HG03025 (cell line): ENCODE measurements at regions not wholly inside any gene's neighbourhood (a gene's known extent, or its start where the extent isn't known, plus 50 kb on each side); places are given as distances from the start of the nearest gene placed in this dataset.

Source experiments
- ATAC-seq: cut with Tn5 transposase; IDR thresholded peaks from one replicate; pipeline ENCODE4 v1.9.1; 2021; ENCODE audit warnings: mild to moderate bottlenecking, moderate library complexity; ENCODE audit not compliant: unreplicated experiment, low FRiP score

GRCh38 chr2:66836851-66837250 is 401.9 kb downstream of the MEIS1 start:
- no peak for ATAC-seq

DNA sequence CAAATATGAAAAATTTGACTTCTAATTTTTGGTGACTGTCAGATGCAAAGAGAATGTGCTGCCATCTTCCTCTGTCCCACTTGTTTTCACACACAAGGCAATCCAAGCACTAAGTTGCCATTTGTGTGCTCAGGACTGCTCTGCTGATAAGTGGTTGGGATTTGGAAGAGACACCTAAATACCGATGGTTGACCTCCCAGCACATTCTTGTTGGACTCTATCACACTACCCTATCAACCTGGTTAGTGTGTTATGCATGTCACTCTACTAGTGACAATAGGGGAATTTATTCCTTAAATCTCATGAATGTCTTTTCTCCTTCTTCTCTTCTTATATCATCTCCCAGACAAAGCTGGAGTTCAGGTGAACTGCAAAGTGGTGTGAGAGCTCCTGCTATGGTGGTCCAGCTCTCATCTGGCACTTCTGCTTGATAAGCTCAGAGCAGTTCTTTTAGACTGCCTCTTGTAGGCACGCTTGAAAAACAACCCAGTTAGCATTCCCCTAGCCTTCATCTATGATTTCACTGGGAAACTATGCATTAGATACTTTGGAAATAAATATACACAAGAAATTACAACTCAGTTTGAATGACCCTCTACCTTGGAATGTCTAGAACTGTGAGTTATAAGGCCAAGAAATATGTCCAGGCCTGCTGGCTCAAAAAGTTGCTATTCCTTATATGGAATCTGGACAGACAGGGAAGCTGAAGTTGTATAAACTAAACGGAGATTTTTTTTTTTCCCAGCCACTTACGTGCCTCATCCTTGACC is 404.8 kb downstream of the MEIS1 start:
- ATAC-seq = no peak

DNA sequence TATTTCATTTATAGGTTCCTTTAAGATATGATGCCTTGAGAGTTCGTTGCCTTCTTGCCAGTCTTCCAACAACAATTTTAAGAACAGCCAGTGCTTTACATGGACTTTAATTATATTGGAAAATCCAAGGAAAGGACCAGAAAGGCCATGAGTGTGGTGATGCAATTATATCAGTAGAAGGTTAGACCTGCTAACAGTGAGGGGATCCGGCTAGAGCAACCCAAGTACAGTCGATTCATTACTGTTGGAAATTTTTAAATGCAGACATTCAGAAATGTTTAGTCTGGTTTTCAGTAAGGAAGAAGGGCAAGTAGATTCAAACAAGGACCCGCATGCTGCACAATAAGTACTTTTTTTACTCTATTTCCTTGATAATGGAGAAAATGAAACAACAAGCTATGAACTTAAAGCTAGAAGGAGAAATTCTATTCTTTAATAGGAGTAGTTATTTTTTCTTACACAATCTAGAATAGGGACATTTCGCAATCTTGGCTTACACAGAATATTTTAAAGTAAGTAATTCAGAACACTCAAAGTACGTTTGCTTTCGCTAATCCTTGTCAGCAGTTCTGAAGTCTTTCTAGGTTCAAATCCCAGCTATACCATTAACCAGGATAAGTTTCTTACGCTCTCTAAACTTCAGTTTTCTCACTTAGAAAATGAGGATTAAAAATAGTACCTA is 405.5 kb downstream of the MEIS1 start:
- ATAC-seq = no peak

DNA sequence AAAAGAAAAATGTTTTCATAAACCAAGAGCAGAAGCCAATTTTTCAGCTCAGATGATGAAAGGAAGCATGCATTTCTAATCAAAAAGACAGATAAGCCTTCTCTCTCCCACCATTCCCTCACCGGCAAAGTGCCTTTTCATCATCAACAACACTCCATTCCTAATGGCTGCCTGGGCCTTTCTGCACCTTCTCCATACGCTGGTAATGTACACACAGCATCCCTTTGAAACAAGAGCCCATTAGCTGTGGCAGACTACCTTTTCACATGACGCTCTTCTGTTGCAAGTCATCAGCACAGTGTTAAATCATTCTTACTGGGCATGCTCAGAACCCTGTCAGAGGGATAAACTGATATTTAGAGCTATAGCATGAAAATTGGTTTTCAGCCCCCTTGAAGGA is 408.9 kb downstream of the MEIS1 start:
- ATAC-seq = no peak

DNA sequence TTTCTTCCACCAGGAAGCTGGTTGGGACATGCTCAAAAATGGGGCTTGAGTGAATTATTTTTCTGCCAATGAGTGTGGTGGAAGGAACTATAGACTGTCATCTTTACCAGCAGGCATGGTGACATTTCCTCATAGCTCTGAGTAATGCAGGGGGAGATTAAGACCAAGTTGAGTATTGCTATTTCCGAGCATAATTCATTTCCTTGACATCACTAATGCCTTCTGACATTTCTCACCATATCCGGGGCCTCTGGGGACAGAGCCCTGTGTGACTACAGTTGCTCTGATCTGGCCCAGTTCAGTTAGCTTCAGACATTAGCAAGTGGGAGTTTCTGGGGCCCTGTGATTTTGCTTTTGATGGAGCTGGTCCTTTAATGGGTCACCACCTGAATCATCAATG is 410.4 kb downstream of the MEIS1 start:
- ATAC-seq = no peak

GRCh38 chr2:66846887-66847286 is 412.0 kb downstream of the MEIS1 start:
- no peak for ATAC-seq

- ATAC-seq = no peak
Measured at GRCh38 chr2:66849153-66849755, 414.3 kb downstream of the MEIS1 start.

- no peak for ATAC-seq
Measured at GRCh38 chr2:66850376-66850775, 415.5 kb downstream of the MEIS1 start.

GRCh38 chr2:66851449-66851872 is 416.5 kb downstream of the MEIS1 start:
- ATAC-seq = no peak

DNA sequence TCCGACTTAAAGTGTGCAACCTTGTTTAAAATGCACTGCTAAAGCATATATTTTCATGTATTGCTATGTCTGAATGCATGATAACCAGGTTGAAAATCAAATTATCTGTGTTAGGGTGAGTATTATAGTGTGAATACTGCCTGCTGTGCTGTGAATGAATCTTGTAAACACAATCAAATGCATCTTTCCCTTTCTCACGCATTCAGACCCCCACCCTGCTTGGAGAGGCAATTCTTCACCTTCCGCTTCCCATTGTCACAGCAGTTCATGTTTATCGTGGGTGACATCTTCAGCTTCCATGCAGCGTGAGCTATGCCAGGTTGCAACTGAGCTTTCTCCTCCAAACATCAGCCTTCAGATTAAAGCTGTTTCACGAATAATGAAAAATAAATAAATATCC is 418.0 kb downstream of the MEIS1 start:
- no peak for ATAC-seq

- no peak for ATAC-seq
Measured at GRCh38 chr2:66853585-66853984, 418.7 kb downstream of the MEIS1 start.

DNA sequence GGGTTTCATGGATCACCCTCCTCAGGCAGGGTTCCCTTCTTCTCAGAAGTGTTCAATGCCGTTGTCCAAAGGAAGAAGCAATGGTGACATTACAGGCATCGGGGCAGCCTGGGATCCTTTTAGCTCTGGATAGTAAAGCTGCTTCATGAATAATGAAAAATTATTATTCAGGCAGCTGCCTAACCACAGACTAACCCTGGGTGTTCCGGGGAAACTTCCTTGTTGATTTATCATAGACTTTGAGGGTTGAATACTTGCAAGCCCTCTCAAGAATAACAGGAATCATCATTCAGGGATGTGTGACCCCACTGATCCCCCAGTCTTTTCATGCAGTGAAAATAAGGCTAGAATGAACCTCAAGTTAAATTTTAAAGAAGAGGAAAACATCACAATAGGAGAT is 419.4 kb downstream of the MEIS1 start:
- ATAC-seq = no peak

DNA sequence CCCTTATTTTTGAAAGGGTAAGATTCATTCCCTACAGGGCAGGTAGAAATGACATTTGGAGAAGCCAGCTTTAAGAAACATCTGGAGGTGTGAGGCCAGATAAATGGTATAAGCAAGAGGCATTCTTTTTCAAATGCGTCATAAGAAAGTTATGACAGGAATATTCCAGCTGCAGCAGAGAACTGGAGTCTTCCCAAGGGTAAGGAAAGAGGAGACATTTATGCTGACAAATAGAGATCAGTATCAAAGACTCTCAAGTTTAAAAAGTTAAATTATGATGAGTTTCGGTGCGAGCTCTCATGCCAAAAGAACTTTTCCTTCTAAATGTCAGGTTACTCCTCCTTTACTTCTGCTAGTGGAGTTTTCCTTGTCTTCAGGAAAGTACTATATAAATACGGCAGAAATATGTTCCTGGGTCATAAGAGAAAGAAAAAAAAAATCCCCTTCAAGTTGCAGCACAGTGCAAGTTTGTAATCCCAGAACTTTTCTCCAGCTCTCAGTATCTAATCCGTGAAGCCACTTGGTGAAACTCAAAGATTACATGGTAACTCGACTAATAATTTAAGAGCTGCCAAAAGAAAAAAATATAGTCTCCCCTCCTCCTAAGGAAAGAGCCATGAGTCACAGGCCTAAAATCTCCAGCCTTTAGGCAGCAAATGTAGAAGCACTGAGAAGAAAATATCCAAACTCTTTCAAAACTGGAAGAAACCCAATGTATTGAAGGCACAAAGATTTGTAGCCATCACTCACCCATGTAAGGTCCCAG is 428.1 kb downstream of the MEIS1 start:
- no peak for ATAC-seq

DNA sequence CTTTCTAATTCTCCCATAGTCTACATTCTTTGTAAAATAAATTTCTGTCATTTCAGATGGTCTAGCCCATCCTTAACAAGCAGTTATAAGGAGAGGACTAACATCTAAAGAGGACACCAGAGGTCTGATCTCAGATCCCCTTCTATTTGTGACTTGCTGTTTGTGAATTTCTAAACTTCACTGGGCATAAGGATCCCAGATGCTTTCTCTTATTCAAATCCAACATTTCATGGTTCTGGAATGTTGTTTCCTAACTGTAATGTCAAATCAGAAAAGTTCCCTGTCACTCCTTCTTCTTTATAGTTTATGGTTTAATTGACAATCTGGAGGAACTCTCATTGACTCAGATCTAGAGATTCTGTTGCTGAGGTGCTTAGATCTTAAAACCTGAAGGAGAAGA is 430.2 kb downstream of the MEIS1 start:
- no peak for ATAC-seq

GRCh38 chr2:66866331-66867062 is 431.6 kb downstream of the MEIS1 start:
- ATAC-seq = no peak

DNA sequence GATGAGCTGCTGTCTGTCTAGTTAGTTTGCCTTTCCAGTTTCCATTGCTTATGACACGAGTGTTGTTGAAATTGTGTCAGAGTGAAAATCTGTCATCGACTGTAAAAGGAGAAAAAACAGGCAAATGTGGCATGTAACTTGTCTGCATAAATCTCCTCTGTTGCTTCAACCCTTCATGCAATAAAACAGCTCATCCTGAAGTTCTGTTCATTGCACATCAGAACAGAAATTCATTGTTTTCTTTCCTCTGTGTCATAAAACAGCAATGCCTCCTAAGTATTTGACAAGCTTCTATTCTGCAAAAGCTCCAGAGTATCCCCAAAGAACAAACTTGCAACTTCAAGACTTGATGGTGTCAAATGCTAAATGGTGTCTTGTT is 432.1 kb downstream of the MEIS1 start:
- ATAC-seq = no peak

DNA sequence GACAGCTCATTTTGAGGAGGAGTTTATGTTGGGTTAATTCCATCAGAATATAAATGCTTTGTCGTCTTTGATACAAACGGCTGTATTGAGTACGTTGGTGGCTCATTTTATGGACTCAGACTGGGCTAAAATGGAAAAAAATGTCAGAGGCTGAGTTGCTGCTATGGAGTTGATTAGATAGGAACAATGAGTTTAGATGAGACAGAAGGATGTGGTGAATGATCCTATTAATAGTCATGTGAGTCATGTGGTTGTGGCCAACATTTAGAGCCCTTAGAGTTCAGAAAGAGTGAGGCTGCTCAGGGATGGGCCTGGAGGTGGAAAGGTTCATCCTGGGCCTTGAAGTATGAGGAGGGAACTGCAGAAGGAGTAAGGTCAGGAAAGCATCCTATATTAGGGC is 434.2 kb downstream of the MEIS1 start:
- no peak for ATAC-seq

DNA sequence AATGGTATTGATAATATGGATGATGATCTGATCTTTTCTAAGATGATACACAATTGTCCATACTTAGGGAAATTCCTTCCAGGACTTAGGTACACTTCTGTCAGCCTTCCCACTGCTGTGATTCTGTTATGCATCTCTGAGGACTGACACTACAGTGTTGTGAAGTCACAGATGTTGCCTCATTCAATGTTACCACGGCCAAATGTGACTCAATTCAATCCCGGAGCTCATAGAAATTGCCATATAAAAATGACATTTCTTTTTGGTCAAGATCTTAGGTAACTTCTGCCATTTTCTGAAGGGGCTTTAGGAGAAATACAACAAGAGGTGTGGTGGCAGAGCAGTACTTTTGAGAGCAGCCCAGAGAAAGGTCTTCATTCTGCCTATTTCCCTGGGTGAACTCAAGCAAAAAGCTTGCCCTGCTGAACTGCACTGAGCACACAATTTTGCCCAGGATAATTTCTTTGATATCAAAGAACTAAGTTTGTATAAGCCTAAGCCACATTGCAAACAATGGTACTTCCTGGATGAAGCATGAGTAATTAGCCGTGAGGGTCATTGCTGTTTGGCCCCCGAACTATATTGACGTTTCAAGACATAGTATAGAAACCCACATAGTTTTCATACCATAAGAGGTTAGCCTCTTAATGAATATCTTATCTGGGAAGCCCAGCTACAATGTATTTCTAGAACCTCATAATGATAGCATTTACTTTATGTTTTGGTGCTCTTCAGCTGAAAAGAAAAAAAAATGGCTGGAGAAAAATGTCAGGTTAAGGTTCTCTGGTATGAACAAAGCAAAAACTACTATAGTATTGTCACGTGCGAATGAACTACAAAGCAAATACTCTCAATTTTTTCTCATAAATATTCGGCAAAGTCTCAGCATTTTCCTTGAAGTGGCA is 437.4 kb downstream of the MEIS1 start:
- no peak for ATAC-seq

- ATAC-seq = no peak
Measured at GRCh38 chr2:66872986-66873754, 438.2 kb downstream of the MEIS1 start.
